IMR-90 (cell line): ENCODE measurements at regions not wholly inside any gene's neighbourhood (a gene's known extent, or its start where the extent isn't known, plus 50 kb on each side); places are given as distances from the start of the nearest gene placed in this dataset.
"Not testable (repeated sequence)": the region's sequence is repeated elsewhere in the genome, so short reads cannot be mapped to it uniquely, and the experiment has no call there.

Experiments
- ATAC-seq: fragments of 200-7000 bp; cut with Tn5 transposase; 2 replicates; pipeline ENCODE4 v1.9.1; 2020; ENCODE audit warnings: low read depth, mild to moderate bottlenecking, moderate library complexity
- BruUV-seq: library from RNA; stranded (reverse); fragments of 400-500 nt; replicated peaks from 2 replicates; lab custom pipeline; 2021; lab: Mats Ljungman, UMichigan
- CTCF ChIA-PET: fragments of 300-600 bp; formaldehyde crosslinking; extraction: SDS; loops from one replicate; lab custom pipeline; 2021; ENCODE audit warnings: antibody characterized with exemption; lab: Yijun Ruan, JAX
- POLR2A ChIA-PET: fragments of 300-600 bp; sonication (Branson Sonifier 250); formaldehyde crosslinking; loops from one replicate; lab custom pipeline; 2022; ENCODE audit warnings: antibody characterized with exemption; ENCODE audit not compliant: unreplicated experiment; lab: Charles Lee
- DNase-seq: peaks from one replicate; pipeline ENCODE4 v3.0.0; 2013
- H2AFZ ChIP-seq: replicated peaks from 2 replicates; pipeline ENCODE3; 2013; ENCODE audit warnings: low read length, mild to moderate bottlenecking; ENCODE audit not compliant: poor library complexity
- H2AK5ac ChIP-seq: 2 replicates; pipeline ENCODE4 v1.6.1; 2013; ENCODE audit warnings: low read depth, low read length, inconsistent platforms
- H2AK9ac ChIP-seq: replicated peaks from 2 replicates; pipeline ENCODE3; 2013; ENCODE audit warnings: mild to moderate bottlenecking, low read depth, low read length, moderate library complexity; ENCODE audit not compliant: poor library complexity
- H2BK120ac ChIP-seq: 2 replicates; pipeline ENCODE4 v1.6.1; 2013; ENCODE audit warnings: low read depth, low read length, inconsistent platforms
- H2BK15ac ChIP-seq: 3 replicates; pipeline ENCODE4 v1.6.1; 2013; ENCODE audit warnings: low read depth, low read length, inconsistent platforms
- H2BK20ac ChIP-seq: 2 replicates; pipeline ENCODE4 v1.6.1; 2013; ENCODE audit warnings: low read depth, mild to moderate bottlenecking, inconsistent platforms, low read length, moderate library complexity
- H2BK5ac ChIP-seq: 2 replicates; pipeline ENCODE4 v1.6.1; 2013; ENCODE audit warnings: mild to moderate bottlenecking, low read depth, low read length, inconsistent platforms; ENCODE audit not compliant: poor library complexity, severe bottlenecking
- H3K14ac ChIP-seq: replicated peaks from 2 replicates; pipeline ENCODE4 v1.6.1; 2013; ENCODE audit warnings: low read depth, low read length, inconsistent platforms
- H3K18ac ChIP-seq: 2 replicates; pipeline ENCODE4 v1.6.1; 2013; ENCODE audit warnings: low read depth, low read length, control low read depth
- H3K23ac ChIP-seq: 2 replicates; pipeline ENCODE4 v1.6.1; 2013; ENCODE audit warnings: low read depth, low read length, inconsistent platforms
- H3K27ac ChIP-seq: 2 replicates; pipeline ENCODE4 v1.5.1; 2013; ENCODE audit warnings: mild to moderate bottlenecking, control low read depth, low read length; ENCODE audit not compliant: insufficient read depth
- H3K27me3 ChIP-seq: 2 replicates; pipeline ENCODE4 v1.6.1; 2013; ENCODE audit warnings: low read length; ENCODE audit not compliant: control insufficient read depth, insufficient read depth
- H3K36me3 ChIP-seq: 2 replicates; pipeline ENCODE4 v1.6.1; 2013; ENCODE audit warnings: low read length, mixed read lengths; ENCODE audit not compliant: control insufficient read depth, insufficient read depth
- H3K4ac ChIP-seq: 2 replicates; pipeline ENCODE4 v1.6.1; 2013; ENCODE audit warnings: low read depth, low read length, inconsistent platforms
- H3K4me1 ChIP-seq: 2 replicates; pipeline ENCODE4 v1.6.1; 2013; ENCODE audit warnings: low read length, mixed read lengths; ENCODE audit not compliant: control insufficient read depth, insufficient read depth
- H3K4me2 ChIP-seq: 2 replicates; pipeline ENCODE4 v1.6.1; 2013; ENCODE audit warnings: low read depth, mild to moderate bottlenecking, control low read depth, low read length, moderate library complexity
- H3K4me3 ChIP-seq: 2 replicates; pipeline ENCODE4 v1.5.1; 2013; ENCODE audit warnings: low read depth, mild to moderate bottlenecking, control low read depth, low read length, moderate library complexity; ENCODE audit not compliant: insufficient read depth
- H3K56ac ChIP-seq: 2 replicates; pipeline ENCODE4 v1.6.1; 2013; ENCODE audit warnings: low read length, inconsistent platforms; ENCODE audit not compliant: insufficient read depth; ENCODE audit errors: extremely low read depth
- H3K79me1 ChIP-seq, 2 experiments: 2 replicates each; pipeline ENCODE4 v1.6.1; 2013; ENCODE audit warnings: low read length in 2 of 2, inconsistent platforms in 1 of 2, low read depth in 1 of 2
- H3K9ac ChIP-seq: 2 replicates; pipeline ENCODE4 v1.6.1; 2013; ENCODE audit warnings: low read depth, low read length, control low read depth
- H3K9me1 ChIP-seq: 2 replicates; pipeline ENCODE4 v1.6.1; 2013; ENCODE audit warnings: low read length, inconsistent platforms; ENCODE audit not compliant: insufficient read depth
- H3K9me3 ChIP-seq: 2 replicates; pipeline ENCODE4 v1.6.1; 2013; ENCODE audit warnings: low read length; ENCODE audit not compliant: control insufficient read depth, insufficient read depth
- H4K20me1 ChIP-seq: 2 replicates; pipeline ENCODE4 v1.6.1; 2013; ENCODE audit warnings: low read length, inconsistent platforms; ENCODE audit not compliant: insufficient read depth
- H4K5ac ChIP-seq: 2 replicates; pipeline ENCODE4 v1.6.1; 2013; ENCODE audit warnings: mild to moderate bottlenecking, low read depth, low read length, control low read depth
- H4K8ac ChIP-seq, 2 experiments: 2 replicates each; pipeline ENCODE4 v1.6.1; 2013; ENCODE audit warnings: low read depth in 2 of 2, low read length in 2 of 2, control low read depth in 1 of 2, inconsistent platforms in 1 of 2
- H4K91ac ChIP-seq: 2 replicates; pipeline ENCODE4 v1.6.1; 2013; ENCODE audit warnings: low read depth, low read length, inconsistent platforms; ENCODE audit not compliant: insufficient read depth
- WGBS, 2 experiments: methylation state at CpG; one replicate each; pipeline versions ENCODE4 v1.1.5 to v1.1.7; 2013; ENCODE audit warnings: missing lambda C conversion rate in 2 of 2; ENCODE audit not compliant: insufficient read length in 1 of 2; ENCODE audit errors: extremely low coverage in 2 of 2; 5-methylcytosine and 5-hydroxymethylcytosine counted together
- dilution Hi-C: fragments of 300-500 bp; cut with HindIII; formaldehyde crosslinking; loops from one replicate; pipeline ENCODE4 v1.14.3; 2018; ENCODE audit warnings: low sequenced_read_pairs; ENCODE audit not compliant: unreplicated experiment
- in situ Hi-C: fragments of 300-500 bp; cut with MboI; formaldehyde crosslinking; loops from 3 replicates; pipeline ENCODE4 v1.14.3; 2019; ENCODE audit warnings: low sequenced_read_pairs, inconsistent platforms, mixed read lengths
- intact Hi-C: fragments of 100-400 bp; cut with micrococcal nuclease; formaldehyde crosslinking; loops from 2 replicates; pipeline ENCODE4 v1.10.0; 2022

- dilution Hi-C loops, H2AK5ac ChIP-seq, BruUV-seq, H3K56ac ChIP-seq, H3K27me3 ChIP-seq, H3K14ac ChIP-seq, H4K20me1 ChIP-seq, H3K23ac ChIP-seq, H3K18ac ChIP-seq, intact Hi-C loops, H2AK9ac ChIP-seq, H2BK20ac ChIP-seq, H3K9me3 ChIP-seq, H4K91ac ChIP-seq, H3K4me3 ChIP-seq, POLR2A ChIA-PET, H3K79me1 ChIP-seq, H4K8ac ChIP-seq, H3K27ac ChIP-seq, H3K36me3 ChIP-seq, H2BK15ac ChIP-seq, H2BK5ac ChIP-seq, H3K4ac ChIP-seq, H3K4me2 ChIP-seq, H3K4me1 ChIP-seq, CTCF ChIA-PET, in situ Hi-C loops, H4K5ac ChIP-seq, H2BK120ac ChIP-seq, DNase-seq, H3K9me1 ChIP-seq, ATAC-seq, H3K9ac ChIP-seq, H2AFZ ChIP-seq: not testable (repeated sequence)
- WGBS, 2 experiments = no CpG with 5 or more reads among the region's 11 CpGs
Measured at GRCh38 chr2:110028411-110028810, 87.2 kb downstream of the MALL start.

GRCh38 chr2:110030894-110031293 lies 84.7 kb downstream of the MALL start:
- WGBS, 2 experiments = no CpG with 5 or more reads among the region's 6 CpGs
- not testable (repeated sequence) for BruUV-seq, H2AK5ac ChIP-seq

More at GRCh38 chr2:110030894-110031293, 84.7 kb downstream of the MALL start:
- H3K4me1 ChIP-seq, H3K9ac ChIP-seq, H3K27me3 ChIP-seq, DNase-seq, H4K8ac ChIP-seq, H3K4me2 ChIP-seq, H2BK20ac ChIP-seq, H3K4me3 ChIP-seq, H2BK5ac ChIP-seq, H2BK15ac ChIP-seq, H4K5ac ChIP-seq, H2AK9ac ChIP-seq, dilution Hi-C loops, H3K18ac ChIP-seq, H4K20me1 ChIP-seq, H4K91ac ChIP-seq, ATAC-seq, POLR2A ChIA-PET, H3K9me1 ChIP-seq, H3K9me3 ChIP-seq, H2AFZ ChIP-seq, H3K79me1 ChIP-seq, in situ Hi-C loops, H2BK120ac ChIP-seq, H3K56ac ChIP-seq, intact Hi-C loops, H3K36me3 ChIP-seq, H3K14ac ChIP-seq, H3K4ac ChIP-seq, CTCF ChIA-PET, H3K23ac ChIP-seq, H3K27ac ChIP-seq: not testable (repeated sequence)
